Fibroblast of lung (primary cell): ENCODE measurements at regions not wholly inside any gene's neighbourhood (a gene's known extent, or its start where the extent isn't known, plus 50 kb on each side); places are given as distances from the start of the nearest gene placed in this dataset.
"Not testable (repeated sequence)": the region's sequence is repeated elsewhere in the genome, so short reads cannot be mapped to it uniquely, and the experiment has no call there.

Experiments used
- DNase-seq, 2 donors: peaks; one replicate each; pipeline versions ENCODE4 v3.0.0 to v3.0.0-alpha.2; 2010; ENCODE audit warnings: low read depth in 2 of 2
- H2AFZ ChIP-seq: 2 replicates; pipeline ENCODE4 v1.5.1; 2012; ENCODE audit warnings: low read length, control low read depth, inconsistent platforms
- H3K27ac ChIP-seq: 2 replicates; pipeline ENCODE4 v1.5.1; 2011; ENCODE audit warnings: low read length, control low read depth; ENCODE audit not compliant: insufficient read depth
- H3K27me3 ChIP-seq: 2 replicates; pipeline ENCODE4 v1.5.1; 2011; ENCODE audit warnings: mild to moderate bottlenecking, low read length; ENCODE audit not compliant: control insufficient read depth, insufficient read depth
- H3K36me3 ChIP-seq: 2 replicates; pipeline ENCODE4 v1.5.1; 2011; ENCODE audit warnings: low read length; ENCODE audit not compliant: control insufficient read depth, insufficient read depth
- H3K4me1 ChIP-seq: 2 replicates; pipeline ENCODE4 v1.5.1; 2011; ENCODE audit warnings: low read length; ENCODE audit not compliant: control insufficient read depth, insufficient read depth; ENCODE audit errors: extremely low read depth
- H3K4me2 ChIP-seq: 2 replicates; pipeline ENCODE4 v1.5.1; 2011; ENCODE audit warnings: low read length, control low read depth; ENCODE audit not compliant: insufficient read depth; ENCODE audit errors: extremely low read depth
- H3K4me3 ChIP-seq, 4 experiments: fragments of 200-600 bp in 1 of 4; sonication (generic) in 1 of 4; replicated peaks in 1 of 4; 2 replicates each; pipeline ENCODE4 v1.5.1; 2011 to 2016; ENCODE audit warnings: low read length in 4 of 4, low read depth in 3 of 4, mild to moderate bottlenecking in 3 of 4, control low read depth in 2 of 4, inconsistent platforms in 1 of 4, mixed read lengths in 1 of 4; ENCODE audit not compliant: insufficient read depth in 1 of 4; ENCODE audit errors: control extremely low read depth in 1 of 4
- H3K79me2 ChIP-seq: 2 replicates; pipeline ENCODE4 v1.5.1; 2012; ENCODE audit warnings: mild to moderate bottlenecking, low read length, inconsistent platforms; ENCODE audit not compliant: control insufficient read depth, insufficient read depth
- H3K9ac ChIP-seq: 2 replicates; pipeline ENCODE4 v1.5.1; 2011; ENCODE audit warnings: mild to moderate bottlenecking, low read length, control low read depth; ENCODE audit not compliant: insufficient read depth
- H3K9me3 ChIP-seq: 2 replicates; pipeline ENCODE4 v1.5.1; 2012; ENCODE audit warnings: low read depth, low read length; ENCODE audit not compliant: control insufficient read depth, insufficient read depth
- H4K20me1 ChIP-seq: 2 replicates; pipeline ENCODE4 v1.5.1; 2011; ENCODE audit warnings: low read length; ENCODE audit not compliant: control insufficient read depth, insufficient read depth; ENCODE audit errors: extremely low read depth
- EZH2 ChIP-seq: IDR thresholded peaks from 2 replicates; pipeline ENCODE4 v1.5.1; 2012; ENCODE audit warnings: low read length, control low read depth, mild to moderate bottlenecking; ENCODE audit errors: missing control alignments
- TF ChIP-seq, protein P1 (sequence below), 2 donors: IDR thresholded peaks in 1 of 2; conservative IDR thresholded peaks in 1 of 2; 1 replicate in 1 of 2; 2 replicates in 1 of 2; pipeline ENCODE4 v1.5.1; 2011 to 2012; ENCODE audit warnings: low read length in 2 of 2, control low read depth in 1 of 2, inconsistent platforms in 1 of 2, low read depth in 1 of 2, mild to moderate bottlenecking in 1 of 2

DNA sequence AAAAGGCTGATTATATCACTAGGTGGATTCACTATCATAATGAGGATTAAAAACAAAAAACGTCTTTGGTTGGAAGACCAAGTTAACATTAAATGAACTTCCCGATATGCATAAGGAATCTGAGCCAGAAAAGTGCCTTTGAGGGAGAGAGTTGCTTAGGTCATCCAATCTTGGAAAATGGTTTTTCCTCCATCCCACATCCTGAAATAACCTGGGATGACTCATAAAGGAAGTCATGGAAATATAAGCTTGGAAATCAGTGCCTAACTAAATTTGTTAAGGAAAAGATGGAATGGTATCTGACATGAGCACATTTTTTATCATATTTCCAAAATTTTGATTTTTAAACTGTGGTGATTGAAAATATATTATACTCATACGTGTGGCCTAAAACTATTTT lies 66.0 kb downstream of the KBTBD8 start:
- H3K4me1 ChIP-seq: no peaks in the 10 kb centered on the region
- no peak overlapping the region for H3K4me2 ChIP-seq
- TF ChIP-seq, protein P1, sequence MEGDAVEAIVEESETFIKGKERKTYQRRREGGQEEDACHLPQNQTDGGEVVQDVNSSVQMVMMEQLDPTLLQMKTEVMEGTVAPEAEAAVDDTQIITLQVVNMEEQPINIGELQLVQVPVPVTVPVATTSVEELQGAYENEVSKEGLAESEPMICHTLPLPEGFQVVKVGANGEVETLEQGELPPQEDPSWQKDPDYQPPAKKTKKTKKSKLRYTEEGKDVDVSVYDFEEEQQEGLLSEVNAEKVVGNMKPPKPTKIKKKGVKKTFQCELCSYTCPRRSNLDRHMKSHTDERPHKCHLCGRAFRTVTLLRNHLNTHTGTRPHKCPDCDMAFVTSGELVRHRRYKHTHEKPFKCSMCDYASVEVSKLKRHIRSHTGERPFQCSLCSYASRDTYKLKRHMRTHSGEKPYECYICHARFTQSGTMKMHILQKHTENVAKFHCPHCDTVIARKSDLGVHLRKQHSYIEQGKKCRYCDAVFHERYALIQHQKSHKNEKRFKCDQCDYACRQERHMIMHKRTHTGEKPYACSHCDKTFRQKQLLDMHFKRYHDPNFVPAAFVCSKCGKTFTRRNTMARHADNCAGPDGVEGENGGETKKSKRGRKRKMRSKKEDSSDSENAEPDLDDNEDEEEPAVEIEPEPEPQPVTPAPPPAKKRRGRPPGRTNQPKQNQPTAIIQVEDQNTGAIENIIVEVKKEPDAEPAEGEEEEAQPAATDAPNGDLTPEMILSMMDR (conservative IDR thresholded peaks at IDR 0.05 in 1 of 2, IDR thresholded peaks at IDR 0.05 in 1 of 2; ENCODE audit: low read depth in 1 of 2, low read length in 2 of 2): no peak
- TF ChIP-seq EZH2: no peak

DNA sequence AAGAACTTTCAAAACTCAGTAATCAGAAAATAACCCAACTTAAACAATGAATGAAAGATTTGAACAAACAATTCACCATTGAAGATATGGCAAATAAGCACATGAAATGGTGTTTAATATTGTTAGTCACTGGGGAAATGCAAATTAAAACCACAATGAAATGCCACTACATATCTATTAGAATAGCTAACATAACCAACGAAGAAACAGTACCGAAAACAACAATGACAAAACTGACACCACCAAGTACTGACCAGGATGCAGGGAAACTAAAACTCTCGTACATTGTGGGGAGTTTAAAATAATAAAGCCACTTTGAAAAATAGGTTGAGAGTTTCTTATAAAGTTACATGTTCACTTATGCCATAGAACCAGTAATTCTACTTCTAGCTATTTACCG lies 69.1 kb downstream of the KBTBD8 start:
- no peaks in the 10 kb centered on the region for H4K20me1 ChIP-seq

More for the DNA sequence above, 66.0 kb downstream of the KBTBD8 start:
- Histone ChIP-seq H4K20me1 (no peaks in the 10 kb centered on the region), H3K36me3 (no peaks in the 10 kb centered on the region), H3K27ac (no peak overlapping the region), H3K4me3 (no peak overlapping the region), H3K9me3 (no peaks in the 10 kb centered on the region), H2AFZ (no peak overlapping the region), H3K9ac (no peak overlapping the region), H3K79me2 (no peaks in the 10 kb centered on the region), H3K27me3 (no peaks in the 10 kb centered on the region)
- peak in 1 of 2 donors; percentile 17 for DNase-seq

DNA sequence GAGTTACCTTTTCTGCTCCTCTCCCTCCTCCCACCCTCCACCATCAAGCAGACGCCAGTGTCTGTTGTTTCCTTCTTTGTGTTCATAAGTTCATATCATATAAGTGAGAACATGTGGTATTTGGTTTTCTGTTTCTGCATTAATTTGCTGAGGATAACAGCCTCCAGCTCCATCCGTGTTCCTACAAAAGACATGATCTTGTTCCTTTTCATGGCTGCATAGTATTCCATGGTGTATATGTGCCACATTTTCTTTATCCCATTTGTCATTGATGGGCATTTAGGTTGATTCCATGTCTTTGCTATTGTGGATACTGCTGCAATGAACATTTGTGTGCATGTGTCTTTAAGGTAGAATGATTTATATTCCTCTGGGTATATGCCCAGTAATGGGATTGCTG lies 74.5 kb downstream of the KBTBD8 start:
- H3K9ac ChIP-seq, H3K27ac ChIP-seq, H3K4me2 ChIP-seq, H3K4me1 ChIP-seq, H2AFZ ChIP-seq, H3K27me3 ChIP-seq, H3K79me2 ChIP-seq, H3K9me3 ChIP-seq, H4K20me1 ChIP-seq, H3K4me3 ChIP-seq, DNase-seq, H3K36me3 ChIP-seq: not testable (repeated sequence)

More for the DNA sequence above, 69.1 kb downstream of the KBTBD8 start:
- no peak for DNase-seq
- Histone ChIP-seq H3K9me3 (no peaks in the 10 kb centered on the region), H3K4me3 (no peak overlapping the region), H3K9ac (no peak overlapping the region), H3K4me1 (no peaks in the 10 kb centered on the region), H2AFZ (no peak overlapping the region), H3K79me2 (no peaks in the 10 kb centered on the region), H3K27ac (no peak overlapping the region), H3K4me2 (no peak overlapping the region), H3K36me3 (no peaks in the 10 kb centered on the region), H3K27me3 (no peaks in the 10 kb centered on the region)
- no peak for TF ChIP-seq EZH2
- TF ChIP-seq, protein P1 (conservative IDR thresholded peaks at IDR 0.05 in 1 of 2, IDR thresholded peaks at IDR 0.05 in 1 of 2; ENCODE audit: low read depth in 1 of 2, low read length in 2 of 2): no peak
